ENCODE measurements at regions not wholly inside any gene's neighbourhood (a gene's known extent, or its start where the extent isn't known, plus 50 kb on each side); places are given as distances from the start of the nearest gene placed in this dataset.

- H3K4me3 ChIP-seq (ENCODE audit: low read depth, low read length): no peak overlapping the region
- DNase-seq (ENCODE audit: low read depth, low spot score): no peak
- CTCF ChIA-PET: interaction anchor here (2.3 kb wide), 1 partner anchor 149 kb away, joined by 7 read pairs; no protein-coding TSS in a partner anchor
- TF ChIP-seq CTCF (IDR thresholded peaks at IDR 0.05; ENCODE audit: insufficient read depth, low read length, missing control alignments): no peak
- POLR2A ChIA-PET: no interaction called here
These were observed 138.8 kb upstream of the CTAGE1 start for GRCh38 chr18:22556222-22557167.

GRCh38 chr18:22557168-22557941 is 139.6 kb upstream of the CTAGE1 start:
- CTCF ChIA-PET: interaction anchor here (2.3 kb wide), 1 partner anchor 148 kb away, joined by 7 read pairs; no protein-coding TSS in a partner anchor

GRCh38 chr18:22558945-22559385 is 141.2 kb upstream of the CTAGE1 start:
- DNase-seq (ENCODE audit: low read depth, low spot score): no peak
- CTCF ChIA-PET: no interaction called here
- no peak for TF ChIP-seq CTCF (IDR thresholded peaks at IDR 0.05; ENCODE audit: insufficient read depth, low read length, missing control alignments)
- peak overlapping the region; percentile 52 for H3K4me3 ChIP-seq (ENCODE audit: low read depth, low read length)
- POLR2A ChIA-PET: interaction anchor here (0.7 kb wide), 1 partner anchor 384 kb away, joined by 3 read pairs; no protein-coding TSS in a partner anchor

More at GRCh38 chr18:22557168-22557941, 139.6 kb upstream of the CTAGE1 start:
- DNase-seq (ENCODE audit: low read depth, low spot score): no peak
- H3K4me3 ChIP-seq (ENCODE audit: low read depth, low read length): no peak overlapping the region
- no peak for TF ChIP-seq CTCF (IDR thresholded peaks at IDR 0.05; ENCODE audit: insufficient read depth, low read length, missing control alignments)
- POLR2A ChIA-PET: no interaction called here

GRCh38 chr18:22559414-22560274 is 141.9 kb upstream of the CTAGE1 start:
- DNase-seq (ENCODE audit: low read depth, low spot score): no peak
- H3K4me3 ChIP-seq (ENCODE audit: low read depth, low read length): peak overlapping the region; percentile 52
- CTCF ChIA-PET: interaction anchor here (0.6 kb wide), 1 partner anchor 385 kb away, joined by 3 read pairs; no protein-coding TSS in a partner anchor
- POLR2A ChIA-PET: interaction anchor here (0.7 kb wide), 1 partner anchor 385 kb away, joined by 3 read pairs; no protein-coding TSS in a partner anchor
- TF ChIP-seq CTCF (IDR thresholded peaks at IDR 0.05; ENCODE audit: insufficient read depth, low read length, missing control alignments): peak; percentile 42

- peak overlapping the region; percentile 52 for H3K4me3 ChIP-seq (ENCODE audit: low read depth, low read length)
- CTCF ChIA-PET: interaction anchor here (0.6 kb wide), 1 partner anchor 386 kb away, joined by 3 read pairs; no protein-coding TSS in a partner anchor
- POLR2A ChIA-PET: no interaction called here
These were observed 142.5 kb upstream of the CTAGE1 start for GRCh38 chr18:22560275-22560610.

More at GRCh38 chr18:22560275-22560610, 142.5 kb upstream of the CTAGE1 start:
- DNase-seq (ENCODE audit: low read depth, low spot score): no peak
- no peak for TF ChIP-seq CTCF (IDR thresholded peaks at IDR 0.05; ENCODE audit: insufficient read depth, low read length, missing control alignments)
